SK-N-SH (cell line): ENCODE measurements at regions not wholly inside any gene's neighbourhood (a gene's known extent, or its start where the extent isn't known, plus 50 kb on each side); places are given as distances from the start of the nearest gene placed in this dataset.

Source experiments
- CTCF ChIA-PET: fragments of 300-600, 350-600 bp; formaldehyde crosslinking; extraction: SDS; loops from one replicate; lab custom pipeline; 2021; lab: Yijun Ruan, JAX
- POLR2A ChIA-PET: fragments of 350-600 bp; sonication (Branson Sonifier 250); formaldehyde crosslinking; extraction: SDS; loops from one replicate; lab custom pipeline; 2020; ENCODE audit warnings: antibody characterized with exemption, inconsistent platforms; lab: Yijun Ruan, JAX
- DNase-seq: peaks from one replicate; pipeline ENCODE4 v3.0.0; 2012
- H2AFZ ChIP-seq: fragments of 200-600 bp; sonication (generic); 2 replicates; pipeline ENCODE4 v1.8.1; 2016; ENCODE audit warnings: antibody characterized with exemption, mild to moderate bottlenecking, low read depth
- H3F3A ChIP-seq: fragments of 200-600 bp; sonication (generic); replicated peaks from 2 replicates; pipeline ENCODE3; 2016; ENCODE audit warnings: antibody characterized with exemption, mild to moderate bottlenecking; ENCODE audit not compliant: insufficient read depth
- H3K27ac ChIP-seq, 2 experiments: fragments of 200-500 bp in 1 of 2; fragments of 200-600 bp in 1 of 2; sonication (Bioruptor generic) in 1 of 2; sonication (generic), shearing (Covaris generic) in 1 of 2; 2 replicates each; pipeline versions ENCODE4 v1.5.1 to v1.6.1; 2014 to 2016; ENCODE audit warnings: low read depth in 2 of 2, inconsistent platforms in 1 of 2, low read length in 1 of 2, mild to moderate bottlenecking in 1 of 2, mixed read lengths in 1 of 2
- H3K27me3 ChIP-seq: fragments of 200-600 bp; sonication (generic), shearing (Covaris generic); 2 replicates; pipeline ENCODE4 v1.6.1; 2016; ENCODE audit warnings: mixed run types; ENCODE audit not compliant: insufficient read depth
- H3K36me3 ChIP-seq, 2 experiments: fragments of 200-500 bp in 1 of 2; fragments of 200-600 bp in 1 of 2; sonication (Bioruptor generic) in 1 of 2; sonication (generic) in 1 of 2; replicated peaks in 1 of 2; 2 replicates each; pipeline versions ENCODE3 to v1.5.1; 2014 to 2016; ENCODE audit warnings: low read length in 1 of 2, mild to moderate bottlenecking in 1 of 2; ENCODE audit not compliant: insufficient read depth in 2 of 2, control insufficient read depth in 1 of 2
- H3K4me1 ChIP-seq, 2 experiments: fragments of 200-500 bp in 1 of 2; fragments of 200-600 bp in 1 of 2; sonication (Bioruptor generic) in 1 of 2; sonication (generic), shearing (Covaris generic) in 1 of 2; 2 replicates each; pipeline versions ENCODE4 v1.5.1 to v1.6.1; 2014 to 2016; ENCODE audit warnings: low read depth in 1 of 2, low read length in 1 of 2, mixed run types in 1 of 2; ENCODE audit not compliant: insufficient read depth in 2 of 2, control insufficient read depth in 1 of 2
- H3K4me2 ChIP-seq: fragments of 200-600 bp; sonication (generic), shearing (Covaris generic); 2 replicates; pipeline ENCODE4 v1.6.1; 2017; ENCODE audit warnings: mixed run types
- H3K4me3 ChIP-seq, 2 experiments: fragments of 200-500 bp in 1 of 2; fragments of 200-600 bp in 1 of 2; sonication (Bioruptor generic) in 1 of 2; sonication (generic), shearing (Covaris generic) in 1 of 2; 2 replicates each; pipeline versions ENCODE4 v1.5.1 to v1.8.1; 2014 to 2016; ENCODE audit warnings: low read depth in 2 of 2, inconsistent platforms in 1 of 2, low read length in 1 of 2, mild to moderate bottlenecking in 1 of 2, mixed read lengths in 1 of 2, moderate library complexity in 1 of 2
- H3K79me2 ChIP-seq: fragments of 200-600 bp; sonication (generic); 2 replicates; pipeline ENCODE4 v1.8.1; 2017; ENCODE audit warnings: mild to moderate bottlenecking; ENCODE audit not compliant: insufficient read depth
- H3K9ac ChIP-seq: fragments of 200-600 bp; sonication (generic); 2 replicates; pipeline ENCODE4 v1.6.1; 2017; ENCODE audit warnings: mixed run types
- H3K9me2 ChIP-seq: fragments of 200-600 bp; sonication (generic); 2 replicates; pipeline ENCODE4 v1.6.1; 2017; ENCODE audit warnings: mixed run types
- H3K9me3 ChIP-seq: fragments of 200-600 bp; sonication (generic); 2 replicates; pipeline ENCODE4 v1.6.1; 2017; ENCODE audit warnings: mixed run types, mild to moderate bottlenecking, moderate library complexity
- H4K20me1 ChIP-seq: fragments of 200-600 bp; sonication (generic); 2 replicates; pipeline ENCODE4 v1.6.1; 2017; ENCODE audit warnings: mild to moderate bottlenecking, mixed run types; ENCODE audit not compliant: insufficient read depth
- CHD2 ChIP-seq: fragments of 150-350 bp; IDR thresholded peaks from 2 replicates; pipeline ENCODE4 v1.6.1; 2018; ENCODE audit warnings: low read length; ENCODE audit not compliant: partially characterized antibody
- ELF1 ChIP-seq: IDR thresholded peaks from 2 replicates; pipeline ENCODE4 v1.4.0; 2012
- EP300 ChIP-seq, 2 experiments: IDR thresholded peaks; 2 replicates each; pipeline versions ENCODE4 v1.4.0 to v1.6.1; 2012; ENCODE audit warnings: borderline replicate concordance in 1 of 2, low read depth in 1 of 2, low read length in 1 of 2
- EZH2phosphoT487 ChIP-seq: fragments of 200-600 bp; sonication (generic); IDR thresholded peaks from 2 replicates; pipeline ENCODE4 v1.6.1; 2017; ENCODE audit warnings: low read depth, mixed run types, mild to moderate bottlenecking, antibody characterized with exemption, moderate library complexity, borderline replicate concordance
- FOXJ3 ChIP-seq: sonication (generic); formaldehyde crosslinking; IDR thresholded peaks from 2 replicates; pipeline ENCODE4 v1.5.1; 2020; ENCODE audit warnings: mild to moderate bottlenecking, missing genetic modification reagents
- NFIC ChIP-seq: IDR thresholded peaks from 2 replicates; pipeline ENCODE4 v1.4.0; 2012; ENCODE audit warnings: borderline replicate concordance
- NRF1 ChIP-seq: IDR thresholded peaks from 2 replicates; pipeline ENCODE4 v1.6.1; 2012; ENCODE audit warnings: low read depth, mild to moderate bottlenecking, low read length
- POLR2AphosphoS5 ChIP-seq: IDR thresholded peaks from 2 replicates; pipeline ENCODE4 v1.6.1; 2012; ENCODE audit warnings: low read depth, low read length
- REST ChIP-seq: IDR thresholded peaks from 2 replicates; pipeline ENCODE4 v1.6.1; 2012; ENCODE audit warnings: mild to moderate bottlenecking, low read depth, low read length, moderate library complexity
- RFX5 ChIP-seq: IDR thresholded peaks from 2 replicates; pipeline ENCODE4 v1.6.1; 2012; ENCODE audit warnings: mild to moderate bottlenecking, improper control_type of control experiment, low read length
- SMC3 ChIP-seq: IDR thresholded peaks from 2 replicates; pipeline ENCODE4 v1.6.1; 2012; ENCODE audit warnings: low read depth, low read length, improper control_type of control experiment
- USF1 ChIP-seq: IDR thresholded peaks from 2 replicates; pipeline ENCODE4 v1.4.0; 2012; ENCODE audit warnings: low read depth, borderline replicate concordance
- USF2 ChIP-seq: fragments of 150-350 bp; IDR thresholded peaks from 2 replicates; pipeline ENCODE4 v1.6.1; 2017; ENCODE audit warnings: antibody characterized with exemption, low read length, low read depth, borderline replicate concordance
- YY1 ChIP-seq: IDR thresholded peaks from 2 replicates; pipeline ENCODE4 v1.4.0; 2012; ENCODE audit warnings: low read depth, mild to moderate bottlenecking
- WGBS: methylation state at CpG from one replicate; pipeline ENCODE4 v1.1.6; 2017; ENCODE audit warnings: low lambda C conversion rate; 5-methylcytosine and 5-hydroxymethylcytosine counted together
- TF ChIP-seq, protein P1 (sequence below): IDR thresholded peaks from 2 replicates; pipeline ENCODE4; 2012

- WGBS, result 51% methylated on average over 5 of the region's 5 CpGs
- Histone ChIP-seq H3K9me3 (no peaks in the 10 kb centered on the region), H3K9me2 (no peaks in the 10 kb centered on the region), H3F3A (no peaks in the 10 kb centered on the region), H2AFZ (no peak overlapping the region)
- CTCF ChIA-PET, result interaction anchor here (1.3 to 2.1 kb wide), 3 partner anchors 16 to 21 kb away, joined by 3 to 10 read pairs (median 5); no protein-coding TSS in a partner anchor
- DNase-seq, result no peak
- POLR2A ChIA-PET, result no interaction called here
- TF ChIP-seq RFX5, result no peak
- TF ChIP-seq USF1, result no peak
- TF ChIP-seq FOXJ3 (CRISPR knock-in tag), result no peak
- TF ChIP-seq ELF1, result no peak
- TF ChIP-seq, protein P1, sequence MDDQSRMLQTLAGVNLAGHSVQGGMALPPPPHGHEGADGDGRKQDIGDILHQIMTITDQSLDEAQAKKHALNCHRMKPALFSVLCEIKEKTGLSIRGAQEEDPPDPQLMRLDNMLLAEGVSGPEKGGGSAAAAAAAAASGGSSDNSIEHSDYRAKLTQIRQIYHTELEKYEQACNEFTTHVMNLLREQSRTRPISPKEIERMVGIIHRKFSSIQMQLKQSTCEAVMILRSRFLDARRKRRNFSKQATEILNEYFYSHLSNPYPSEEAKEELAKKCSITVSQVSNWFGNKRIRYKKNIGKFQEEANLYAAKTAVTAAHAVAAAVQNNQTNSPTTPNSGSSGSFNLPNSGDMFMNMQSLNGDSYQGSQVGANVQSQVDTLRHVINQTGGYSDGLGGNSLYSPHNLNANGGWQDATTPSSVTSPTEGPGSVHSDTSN, result no peak
- TF ChIP-seq POLR2AphosphoS5, result no peak
- TF ChIP-seq NFIC, result no peak
- no peak for TF ChIP-seq USF2
- TF ChIP-seq, all 33 proteins: peak for 0
- H4K20me1 ChIP-seq, result no peaks in the 10 kb centered on the region
- no peak overlapping the region for H3K4me2 ChIP-seq
- no peaks in the 10 kb centered on the region for H3K79me2 ChIP-seq
- no peak overlapping the region for H3K9ac ChIP-seq
- peaks cover 17% of the 10 kb centered on the region; the same call in 1 of the 2 replicates for H3K27me3 ChIP-seq
- H3K36me3 ChIP-seq, result no peaks in the 10 kb centered on the region
- no peak overlapping the region for H3K27ac ChIP-seq
- H3K4me3 ChIP-seq, result no peak overlapping the region
- H3K4me1 ChIP-seq, result peaks cover 0 to 3% of the 10 kb centered on the region in 2 experiments; a peak in 1 of 4 replicates
Observed at GRCh38 chr15:77800305-77800704, 167.6 kb upstream of the LINGO1 start.

DNA sequence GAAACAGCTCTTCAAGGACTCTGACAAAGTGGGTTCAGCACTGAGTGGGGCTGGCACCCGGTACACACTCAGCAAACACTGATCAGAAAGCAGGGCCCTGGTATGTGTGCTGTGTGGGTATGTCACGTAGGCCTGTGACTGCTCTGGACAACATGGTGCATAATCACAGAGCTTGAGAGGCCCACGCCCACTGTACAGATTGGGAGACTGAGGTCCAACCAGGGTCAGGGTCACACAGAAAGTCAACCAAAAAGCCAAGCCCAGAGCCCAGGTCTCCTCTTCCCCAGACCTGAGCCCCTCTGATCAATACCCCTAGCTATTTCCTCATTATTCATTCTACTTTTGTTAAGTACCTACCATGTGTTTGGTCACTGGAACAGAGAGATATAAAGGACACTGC, 166.1 kb upstream of the LINGO1 start:
- H3K9ac ChIP-seq, result no peak overlapping the region
- H3K4me3 ChIP-seq, result no peak overlapping the region
- ChIA-PET POLR2A (interaction anchor here (1.2 kb wide), 1 partner anchor 11 kb away, joined by 3 read pairs; no protein-coding TSS in a partner anchor), CTCF (interaction anchor here (0.6 to 2.3 kb wide), 5 partner anchors 14 to 242 kb away, joined by 3 to 10 read pairs (median 4); no protein-coding TSS in a partner anchor)
- H3K36me3 ChIP-seq, result no peaks in the 10 kb centered on the region
- H3F3A ChIP-seq, result no peaks in the 10 kb centered on the region
- WGBS, result 40% methylated on average over 1 of the region's 3 CpGs
- no peaks in the 10 kb centered on the region for H3K79me2 ChIP-seq
- no peak overlapping the region for H2AFZ ChIP-seq
- TF ChIP-seq SMC3 (no peak), EP300 (IDR thresholded peaks at IDR 0.05; ENCODE audit: borderline replicate concordance in 1 of 2, low read depth in 1 of 2, low read length in 1 of 2) (no peak), CHD2 (no peak), YY1 (no peak), NRF1 (no peak), EZH2phosphoT487 (no peak), REST (no peak)
- H3K4me2 ChIP-seq, result no peak overlapping the region
- H3K9me3 ChIP-seq, result no peaks in the 10 kb centered on the region
- H3K27me3 ChIP-seq, result peaks cover 17% of the 10 kb centered on the region; the same call in 1 of the 2 replicates
- H3K9me2 ChIP-seq, result no peaks in the 10 kb centered on the region
- H3K4me1 ChIP-seq, result peaks cover 0 to 3% of the 10 kb centered on the region in 2 experiments; a peak in 1 of 4 replicates
- H3K27ac ChIP-seq, result no peak overlapping the region
- DNase-seq, result no peak
- H4K20me1 ChIP-seq, result no peaks in the 10 kb centered on the region
